Suprapubic skin (tissue), 3 donors: ENCODE measurements at regions not wholly inside any gene's neighbourhood (a gene's known extent, or its start where the extent isn't known, plus 50 kb on each side); places are given as distances from the start of the nearest gene placed in this dataset.

ENCODE experiments used
- POLR2AphosphoS5 ChIP-seq, 3 donors: sonication (generic); formaldehyde crosslinking; IDR thresholded peaks; one replicate each; pipeline ENCODE4 v1.6.1; 2017; ENCODE audit warnings: antibody characterized with exemption in 3 of 3
- TF ChIP-seq, protein P1 (sequence below), 2 donors: fragments of 200-600 bp in 1 of 2; fragments of 450-650 bp in 1 of 2; sonication (generic) in 1 of 2; IDR thresholded peaks; one replicate each; pipeline ENCODE4 v1.5.1; 2016 to 2019; ENCODE audit warnings: antibody characterized with exemption in 2 of 2, mild to moderate bottlenecking in 1 of 2, moderate library complexity in 1 of 2

- TF ChIP-seq, protein P1, sequence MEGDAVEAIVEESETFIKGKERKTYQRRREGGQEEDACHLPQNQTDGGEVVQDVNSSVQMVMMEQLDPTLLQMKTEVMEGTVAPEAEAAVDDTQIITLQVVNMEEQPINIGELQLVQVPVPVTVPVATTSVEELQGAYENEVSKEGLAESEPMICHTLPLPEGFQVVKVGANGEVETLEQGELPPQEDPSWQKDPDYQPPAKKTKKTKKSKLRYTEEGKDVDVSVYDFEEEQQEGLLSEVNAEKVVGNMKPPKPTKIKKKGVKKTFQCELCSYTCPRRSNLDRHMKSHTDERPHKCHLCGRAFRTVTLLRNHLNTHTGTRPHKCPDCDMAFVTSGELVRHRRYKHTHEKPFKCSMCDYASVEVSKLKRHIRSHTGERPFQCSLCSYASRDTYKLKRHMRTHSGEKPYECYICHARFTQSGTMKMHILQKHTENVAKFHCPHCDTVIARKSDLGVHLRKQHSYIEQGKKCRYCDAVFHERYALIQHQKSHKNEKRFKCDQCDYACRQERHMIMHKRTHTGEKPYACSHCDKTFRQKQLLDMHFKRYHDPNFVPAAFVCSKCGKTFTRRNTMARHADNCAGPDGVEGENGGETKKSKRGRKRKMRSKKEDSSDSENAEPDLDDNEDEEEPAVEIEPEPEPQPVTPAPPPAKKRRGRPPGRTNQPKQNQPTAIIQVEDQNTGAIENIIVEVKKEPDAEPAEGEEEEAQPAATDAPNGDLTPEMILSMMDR (IDR thresholded peaks at IDR 0.05): no peak
- TF ChIP-seq POLR2AphosphoS5 (IDR thresholded peaks at IDR 0.05): no peak
Measured at GRCh38 chr10:121098751-121099150, 247.6 kb downstream of the WDR11 start.
